ENCODE measurements at regions not wholly inside any gene's neighbourhood (a gene's known extent, or its start where the extent isn't known, plus 50 kb on each side); places are given as distances from the start of the nearest gene placed in this dataset.

- TF ChIP-seq CTCF (IDR thresholded peaks at IDR 0.05; ENCODE audit: borderline replicate concordance, control extremely low read depth, extremely low read depth, insufficient read depth, missing control alignments) = no peak
- DNase-seq (ENCODE audit: low spot score) = no peak
- in situ Hi-C loops (cut with MboI; ENCODE audit: low sequenced_read_pairs, unreplicated experiment) = loop anchor here (25.0 kb wide), 1 partner anchor 191 kb away; no protein-coding TSS in a partner anchor
These were observed 151.8 kb upstream of the EPB41L4A start for GRCh38 chr5:112570708-112571444.

GRCh38 chr5:112573441-112573840, 154.4 kb upstream of the EPB41L4A start:
- no peak for DNase-seq (ENCODE audit: low spot score)
- no peak for TF ChIP-seq CTCF (IDR thresholded peaks at IDR 0.05; ENCODE audit: borderline replicate concordance, control extremely low read depth, extremely low read depth, insufficient read depth, missing control alignments)
- in situ Hi-C loops (cut with MboI; ENCODE audit: low sequenced_read_pairs, unreplicated experiment) = loop anchor here (25.0 kb wide), 1 partner anchor 189 kb away; no protein-coding TSS in a partner anchor

GRCh38 chr5:112574536-112574935, 155.5 kb upstream of the EPB41L4A start:
- TF ChIP-seq CTCF (IDR thresholded peaks at IDR 0.05; ENCODE audit: borderline replicate concordance, control extremely low read depth, extremely low read depth, insufficient read depth, missing control alignments) = no peak
- DNase-seq (ENCODE audit: low spot score) = no peak
- in situ Hi-C loops (cut with MboI; ENCODE audit: low sequenced_read_pairs, unreplicated experiment) = loop anchor here (25.0 kb wide), 1 partner anchor 188 kb away; no protein-coding TSS in a partner anchor

- in situ Hi-C loops (cut with MboI; ENCODE audit: low sequenced_read_pairs, unreplicated experiment) = no loop called here
- TF ChIP-seq CTCF (IDR thresholded peaks at IDR 0.05; ENCODE audit: borderline replicate concordance, control extremely low read depth, extremely low read depth, insufficient read depth, missing control alignments) = no peak
- DNase-seq (ENCODE audit: low spot score) = no peak
These were observed 157.3 kb upstream of the EPB41L4A start for GRCh38 chr5:112576298-112576925.

GRCh38 chr5:112579599-112580170, 158.0 kb upstream of the APC start:
- TF ChIP-seq CTCF (IDR thresholded peaks at IDR 0.05; ENCODE audit: borderline replicate concordance, control extremely low read depth, extremely low read depth, insufficient read depth, missing control alignments) = no peak
- in situ Hi-C loops (cut with MboI; ENCODE audit: low sequenced_read_pairs, unreplicated experiment) = no loop called here
- no peak for DNase-seq (ENCODE audit: low spot score)

GRCh38 chr5:112581811-112582320, 155.8 kb upstream of the APC start:
- in situ Hi-C loops (cut with MboI; ENCODE audit: low sequenced_read_pairs, unreplicated experiment) = no loop called here
- DNase-seq (ENCODE audit: low spot score) = no peak
- TF ChIP-seq CTCF (IDR thresholded peaks at IDR 0.05; ENCODE audit: borderline replicate concordance, control extremely low read depth, extremely low read depth, insufficient read depth, missing control alignments) = no peak
